ENCODE measurements at regions not wholly inside any gene's neighbourhood (a gene's known extent, or its start where the extent isn't known, plus 50 kb on each side); places are given as distances from the start of the nearest gene placed in this dataset.

DNA sequence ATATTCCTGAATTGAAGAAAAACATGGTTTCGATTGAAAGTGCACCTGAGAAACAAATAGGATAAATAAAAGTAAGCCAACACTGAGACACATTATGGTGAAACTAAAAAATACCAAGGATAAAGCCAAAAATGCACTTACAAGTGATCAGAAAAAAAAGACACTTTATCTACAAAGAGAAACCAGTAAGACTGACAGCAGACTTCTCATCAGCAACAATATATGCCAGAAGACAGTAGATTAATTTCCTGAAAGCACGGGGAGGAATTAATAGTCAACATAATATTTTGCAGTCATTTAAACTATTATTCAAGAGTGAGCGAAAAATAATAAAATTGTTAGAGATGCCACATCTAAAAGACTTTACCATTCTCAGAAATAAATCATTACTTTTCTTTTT is 172.7 kb upstream of the MAST4 start:
- TF ChIP-seq, protein P1, sequence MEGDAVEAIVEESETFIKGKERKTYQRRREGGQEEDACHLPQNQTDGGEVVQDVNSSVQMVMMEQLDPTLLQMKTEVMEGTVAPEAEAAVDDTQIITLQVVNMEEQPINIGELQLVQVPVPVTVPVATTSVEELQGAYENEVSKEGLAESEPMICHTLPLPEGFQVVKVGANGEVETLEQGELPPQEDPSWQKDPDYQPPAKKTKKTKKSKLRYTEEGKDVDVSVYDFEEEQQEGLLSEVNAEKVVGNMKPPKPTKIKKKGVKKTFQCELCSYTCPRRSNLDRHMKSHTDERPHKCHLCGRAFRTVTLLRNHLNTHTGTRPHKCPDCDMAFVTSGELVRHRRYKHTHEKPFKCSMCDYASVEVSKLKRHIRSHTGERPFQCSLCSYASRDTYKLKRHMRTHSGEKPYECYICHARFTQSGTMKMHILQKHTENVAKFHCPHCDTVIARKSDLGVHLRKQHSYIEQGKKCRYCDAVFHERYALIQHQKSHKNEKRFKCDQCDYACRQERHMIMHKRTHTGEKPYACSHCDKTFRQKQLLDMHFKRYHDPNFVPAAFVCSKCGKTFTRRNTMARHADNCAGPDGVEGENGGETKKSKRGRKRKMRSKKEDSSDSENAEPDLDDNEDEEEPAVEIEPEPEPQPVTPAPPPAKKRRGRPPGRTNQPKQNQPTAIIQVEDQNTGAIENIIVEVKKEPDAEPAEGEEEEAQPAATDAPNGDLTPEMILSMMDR (IDR thresholded peaks at IDR 0.05; ENCODE audit: low read depth, low read length, poor library complexity, severe bottlenecking), result no peak
- TF ChIP-seq EZH2phosphoT487 (IDR thresholded peaks at IDR 0.05; ENCODE audit: borderline replicate concordance, low read length), result no peak

Data from DOHH2 (cell line).